ENCODE measurements at regions not wholly inside any gene's neighbourhood (a gene's known extent, or its start where the extent isn't known, plus 50 kb on each side); places are given as distances from the start of the nearest gene placed in this dataset.

DNA sequence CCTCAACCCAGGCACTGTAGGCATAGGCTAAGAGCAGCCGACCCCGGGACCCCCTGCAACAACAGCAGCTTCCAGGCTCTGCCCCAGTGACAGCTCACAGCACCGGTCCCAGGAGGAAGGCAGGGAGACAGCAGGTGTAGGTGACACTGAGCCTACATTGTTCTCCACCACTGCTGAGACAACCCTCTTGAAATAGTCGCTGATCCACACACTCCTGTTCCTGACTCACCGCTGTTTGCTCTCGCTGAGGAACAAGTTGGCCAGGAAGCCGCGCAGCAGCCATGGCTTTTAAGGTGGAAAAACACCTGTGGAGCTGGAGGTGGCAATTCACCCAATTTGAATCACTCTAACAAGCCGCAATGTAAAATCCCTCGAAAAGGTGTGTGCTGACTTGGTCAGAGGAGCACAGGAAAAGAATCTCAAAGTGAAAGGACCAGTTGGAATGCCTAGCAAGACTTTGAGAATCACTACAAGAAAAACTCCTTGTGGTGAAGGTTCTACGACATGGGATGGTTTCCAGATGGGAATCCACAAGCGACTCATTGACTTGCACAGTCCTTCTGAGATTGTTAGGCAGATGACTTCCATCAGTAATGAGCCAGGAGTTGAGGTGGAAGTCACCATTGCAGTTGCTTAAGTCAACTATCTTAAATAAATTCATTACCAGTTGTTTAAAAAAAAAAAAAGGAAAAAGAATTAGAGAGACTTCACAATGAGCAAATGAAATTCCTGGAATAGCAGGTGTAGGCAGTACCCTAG, 167.5 kb downstream of the ARL4C start:
- no peak overlapping the region for H3K27ac ChIP-seq (replicated peaks)
- H3K27me3 ChIP-seq (ENCODE audit: insufficient read depth, poor library complexity, severe bottlenecking): no peaks in the 10 kb centered on the region
- H3K4me3 ChIP-seq (replicated peaks; ENCODE audit: insufficient read depth, low read length): no peak overlapping the region
- TF ChIP-seq POLR2AphosphoS5 (IDR thresholded peaks at IDR 0.05; ENCODE audit: low read depth) (no peak), SPI1 (IDR thresholded peaks at IDR 0.05; ENCODE audit: borderline replicate concordance, low read depth) (no peak), GABPA (IDR thresholded peaks at IDR 0.05; ENCODE audit: low read depth) (no peak)
- TF ChIP-seq, protein P1, sequence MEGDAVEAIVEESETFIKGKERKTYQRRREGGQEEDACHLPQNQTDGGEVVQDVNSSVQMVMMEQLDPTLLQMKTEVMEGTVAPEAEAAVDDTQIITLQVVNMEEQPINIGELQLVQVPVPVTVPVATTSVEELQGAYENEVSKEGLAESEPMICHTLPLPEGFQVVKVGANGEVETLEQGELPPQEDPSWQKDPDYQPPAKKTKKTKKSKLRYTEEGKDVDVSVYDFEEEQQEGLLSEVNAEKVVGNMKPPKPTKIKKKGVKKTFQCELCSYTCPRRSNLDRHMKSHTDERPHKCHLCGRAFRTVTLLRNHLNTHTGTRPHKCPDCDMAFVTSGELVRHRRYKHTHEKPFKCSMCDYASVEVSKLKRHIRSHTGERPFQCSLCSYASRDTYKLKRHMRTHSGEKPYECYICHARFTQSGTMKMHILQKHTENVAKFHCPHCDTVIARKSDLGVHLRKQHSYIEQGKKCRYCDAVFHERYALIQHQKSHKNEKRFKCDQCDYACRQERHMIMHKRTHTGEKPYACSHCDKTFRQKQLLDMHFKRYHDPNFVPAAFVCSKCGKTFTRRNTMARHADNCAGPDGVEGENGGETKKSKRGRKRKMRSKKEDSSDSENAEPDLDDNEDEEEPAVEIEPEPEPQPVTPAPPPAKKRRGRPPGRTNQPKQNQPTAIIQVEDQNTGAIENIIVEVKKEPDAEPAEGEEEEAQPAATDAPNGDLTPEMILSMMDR (IDR thresholded peaks at IDR 0.05; ENCODE audit: insufficient read depth, low read length): no peak
- TF ChIP-seq, protein P2, sequence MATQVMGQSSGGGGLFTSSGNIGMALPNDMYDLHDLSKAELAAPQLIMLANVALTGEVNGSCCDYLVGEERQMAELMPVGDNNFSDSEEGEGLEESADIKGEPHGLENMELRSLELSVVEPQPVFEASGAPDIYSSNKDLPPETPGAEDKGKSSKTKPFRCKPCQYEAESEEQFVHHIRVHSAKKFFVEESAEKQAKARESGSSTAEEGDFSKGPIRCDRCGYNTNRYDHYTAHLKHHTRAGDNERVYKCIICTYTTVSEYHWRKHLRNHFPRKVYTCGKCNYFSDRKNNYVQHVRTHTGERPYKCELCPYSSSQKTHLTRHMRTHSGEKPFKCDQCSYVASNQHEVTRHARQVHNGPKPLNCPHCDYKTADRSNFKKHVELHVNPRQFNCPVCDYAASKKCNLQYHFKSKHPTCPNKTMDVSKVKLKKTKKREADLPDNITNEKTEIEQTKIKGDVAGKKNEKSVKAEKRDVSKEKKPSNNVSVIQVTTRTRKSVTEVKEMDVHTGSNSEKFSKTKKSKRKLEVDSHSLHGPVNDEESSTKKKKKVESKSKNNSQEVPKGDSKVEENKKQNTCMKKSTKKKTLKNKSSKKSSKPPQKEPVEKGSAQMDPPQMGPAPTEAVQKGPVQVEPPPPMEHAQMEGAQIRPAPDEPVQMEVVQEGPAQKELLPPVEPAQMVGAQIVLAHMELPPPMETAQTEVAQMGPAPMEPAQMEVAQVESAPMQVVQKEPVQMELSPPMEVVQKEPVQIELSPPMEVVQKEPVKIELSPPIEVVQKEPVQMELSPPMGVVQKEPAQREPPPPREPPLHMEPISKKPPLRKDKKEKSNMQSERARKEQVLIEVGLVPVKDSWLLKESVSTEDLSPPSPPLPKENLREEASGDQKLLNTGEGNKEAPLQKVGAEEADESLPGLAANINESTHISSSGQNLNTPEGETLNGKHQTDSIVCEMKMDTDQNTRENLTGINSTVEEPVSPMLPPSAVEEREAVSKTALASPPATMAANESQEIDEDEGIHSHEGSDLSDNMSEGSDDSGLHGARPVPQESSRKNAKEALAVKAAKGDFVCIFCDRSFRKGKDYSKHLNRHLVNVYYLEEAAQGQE (IDR thresholded peaks at IDR 0.05; ENCODE audit: insufficient replicate concordance, low read depth): no peak
- no peak for DNase-seq (ENCODE audit: low read depth in 1 of 2, low spot score in 1 of 2)

DNA sequence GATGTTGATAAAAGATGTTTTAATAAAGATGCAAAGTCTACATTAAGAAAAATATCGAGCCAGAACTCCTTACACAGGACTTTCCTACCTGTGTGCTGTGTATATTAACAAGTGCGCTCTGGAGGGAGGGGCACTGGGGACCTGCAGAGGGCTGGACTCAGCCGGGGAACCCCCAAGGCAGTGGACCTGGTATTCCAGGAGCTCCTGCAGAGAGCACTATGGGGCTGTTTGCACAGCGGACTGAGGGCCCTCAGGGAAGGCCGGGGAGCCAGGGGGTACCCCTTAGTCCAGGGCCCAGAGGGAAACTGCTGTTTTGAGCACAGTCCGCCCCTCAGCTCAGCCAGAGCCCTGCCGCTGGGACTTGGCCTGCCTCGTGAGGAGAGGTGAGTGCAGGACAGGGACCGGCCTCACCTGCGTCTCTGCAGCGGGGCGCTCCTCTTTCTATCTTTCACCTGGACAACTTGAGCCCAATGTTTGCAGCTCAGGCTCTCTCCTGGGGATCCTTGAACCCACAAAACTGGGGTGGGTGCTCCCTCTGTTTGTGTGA, 168.4 kb downstream of the ARL4C start:
- TF ChIP-seq, protein P1 (IDR thresholded peaks at IDR 0.05; ENCODE audit: insufficient read depth, low read length): no peak
- TF ChIP-seq GABPA (IDR thresholded peaks at IDR 0.05; ENCODE audit: low read depth): no peak
- TF ChIP-seq, protein P2 (IDR thresholded peaks at IDR 0.05; ENCODE audit: insufficient replicate concordance, low read depth): no peak
- no peak for TF ChIP-seq POLR2AphosphoS5 (IDR thresholded peaks at IDR 0.05; ENCODE audit: low read depth)
- TF ChIP-seq SPI1 (IDR thresholded peaks at IDR 0.05; ENCODE audit: borderline replicate concordance, low read depth): no peak
- H3K4me3 ChIP-seq (replicated peaks; ENCODE audit: insufficient read depth, low read length): no peak overlapping the region
- H3K27me3 ChIP-seq (ENCODE audit: insufficient read depth, poor library complexity, severe bottlenecking): no peaks in the 10 kb centered on the region
- no peak for DNase-seq (ENCODE audit: low read depth in 1 of 2, low spot score in 1 of 2)
- no peak overlapping the region for H3K27ac ChIP-seq (replicated peaks)

DNA sequence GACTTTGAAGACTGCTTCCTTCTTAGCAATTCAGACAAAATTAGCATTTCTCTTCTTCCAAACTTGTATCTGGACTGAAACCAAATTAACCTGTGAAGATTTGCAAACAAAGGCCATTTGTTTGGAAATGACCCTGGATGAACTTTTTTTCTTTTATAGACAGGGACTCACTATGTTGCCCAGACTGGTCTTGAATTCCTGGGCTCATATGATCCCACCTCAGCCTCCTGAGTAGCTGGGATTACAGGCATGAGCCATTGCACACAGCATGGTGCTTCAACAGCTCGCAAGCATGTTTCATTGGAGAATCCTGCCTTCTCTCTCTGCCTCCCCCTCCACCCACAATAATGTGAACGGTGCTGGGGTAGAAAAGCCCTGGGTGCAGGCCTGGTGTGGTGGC, 170.2 kb downstream of the ARL4C start:
- no peak overlapping the region for H3K27ac ChIP-seq (replicated peaks)
- no peak overlapping the region for H3K4me3 ChIP-seq (replicated peaks; ENCODE audit: insufficient read depth, low read length)
- DNase-seq (ENCODE audit: low read depth in 1 of 2, low spot score in 1 of 2): no peak
- TF ChIP-seq, protein P2 (IDR thresholded peaks at IDR 0.05; ENCODE audit: insufficient replicate concordance, low read depth): no peak
- no peak for TF ChIP-seq GABPA (IDR thresholded peaks at IDR 0.05; ENCODE audit: low read depth)
- no peaks in the 10 kb centered on the region for H3K27me3 ChIP-seq (ENCODE audit: insufficient read depth, poor library complexity, severe bottlenecking)
